ENCODE measurements at regions not wholly inside any gene's neighbourhood (a gene's known extent, or its start where the extent isn't known, plus 50 kb on each side); places are given as distances from the start of the nearest gene placed in this dataset.

GRCh38 chr5:58239045-58239444, 220.8 kb downstream of the PLK2 start:
- TF ChIP-seq GATA3 (IDR thresholded peaks at IDR 0.05; ENCODE audit: low read depth, low read length) (no peak), GATA2 (IDR thresholded peaks at IDR 0.05; ENCODE audit: low read depth, low read length) (no peak)

GRCh38 chr5:58236498-58236897, 223.4 kb downstream of the PLK2 start:
- TF ChIP-seq GATA2 (IDR thresholded peaks at IDR 0.05; ENCODE audit: low read depth, low read length) (no peak), GATA3 (IDR thresholded peaks at IDR 0.05; ENCODE audit: low read depth, low read length) (no peak)

- TF ChIP-seq GATA3 (IDR thresholded peaks at IDR 0.05; ENCODE audit: low read depth, low read length): no peak
- TF ChIP-seq GATA2 (IDR thresholded peaks at IDR 0.05; ENCODE audit: low read depth, low read length): no peak
Measured at GRCh38 chr5:58235299-58235698, 224.6 kb downstream of the PLK2 start.

GRCh38 chr5:58232130-58232529, 227.8 kb downstream of the PLK2 start:
- TF ChIP-seq GATA2 (IDR thresholded peaks at IDR 0.05; ENCODE audit: low read depth, low read length) (no peak), GATA3 (IDR thresholded peaks at IDR 0.05; ENCODE audit: low read depth, low read length) (no peak)

GRCh38 chr5:58231041-58231440, 228.8 kb downstream of the PLK2 start:
- TF ChIP-seq GATA3 (IDR thresholded peaks at IDR 0.05; ENCODE audit: low read depth, low read length): no peak
- no peak for TF ChIP-seq GATA2 (IDR thresholded peaks at IDR 0.05; ENCODE audit: low read depth, low read length)

- no peak for TF ChIP-seq GATA2 (IDR thresholded peaks at IDR 0.05; ENCODE audit: low read depth, low read length)
- TF ChIP-seq GATA3 (IDR thresholded peaks at IDR 0.05; ENCODE audit: low read depth, low read length): no peak
Measured at GRCh38 chr5:58228896-58229295, 231.0 kb downstream of the PLK2 start.

GRCh38 chr5:58227858-58228257, 232.0 kb downstream of the PLK2 start:
- TF ChIP-seq GATA3 (IDR thresholded peaks at IDR 0.05; ENCODE audit: low read depth, low read length) (no peak), GATA2 (IDR thresholded peaks at IDR 0.05; ENCODE audit: low read depth, low read length) (no peak)

GRCh38 chr5:58224661-58225060, 235.2 kb downstream of the PLK2 start:
- TF ChIP-seq GATA3 (IDR thresholded peaks at IDR 0.05; ENCODE audit: low read depth, low read length): no peak

- TF ChIP-seq GATA3 (IDR thresholded peaks at IDR 0.05; ENCODE audit: low read depth, low read length) (no peak), GATA2 (IDR thresholded peaks at IDR 0.05; ENCODE audit: low read depth, low read length) (no peak)
Measured at GRCh38 chr5:58224221-58224620, 235.7 kb downstream of the PLK2 start.

- TF ChIP-seq GATA2 (IDR thresholded peaks at IDR 0.05; ENCODE audit: low read depth, low read length) (no peak), GATA3 (IDR thresholded peaks at IDR 0.05; ENCODE audit: low read depth, low read length) (no peak)
Measured at GRCh38 chr5:58215364-58215763, 244.5 kb downstream of the PLK2 start.

- TF ChIP-seq GATA2 (IDR thresholded peaks at IDR 0.05; ENCODE audit: low read depth, low read length) (no peak), GATA3 (IDR thresholded peaks at IDR 0.05; ENCODE audit: low read depth, low read length) (no peak)
Measured at GRCh38 chr5:58211441-58211840, 248.4 kb downstream of the PLK2 start.

- TF ChIP-seq GATA3 (IDR thresholded peaks at IDR 0.05; ENCODE audit: low read depth, low read length): no peak
Measured at GRCh38 chr5:58208674-58209073, 251.2 kb downstream of the PLK2 start.

GRCh38 chr5:58207076-58207475, 252.8 kb downstream of the PLK2 start:
- TF ChIP-seq GATA2 (IDR thresholded peaks at IDR 0.05; ENCODE audit: low read depth, low read length) (no peak), GATA3 (IDR thresholded peaks at IDR 0.05; ENCODE audit: low read depth, low read length) (no peak)

GRCh38 chr5:58204966-58205365, 254.9 kb downstream of the PLK2 start:
- no peak for TF ChIP-seq GATA2 (IDR thresholded peaks at IDR 0.05; ENCODE audit: low read depth, low read length)
- no peak for TF ChIP-seq GATA3 (IDR thresholded peaks at IDR 0.05; ENCODE audit: low read depth, low read length)

GRCh38 chr5:58202941-58203444, 256.9 kb downstream of the PLK2 start:
- TF ChIP-seq GATA2 (IDR thresholded peaks at IDR 0.05; ENCODE audit: low read depth, low read length): no peak
- no peak for TF ChIP-seq GATA3 (IDR thresholded peaks at IDR 0.05; ENCODE audit: low read depth, low read length)

GRCh38 chr5:58201922-58202648, 257.8 kb downstream of the PLK2 start:
- TF ChIP-seq GATA3 (IDR thresholded peaks at IDR 0.05; ENCODE audit: low read depth, low read length) (no peak), GATA2 (IDR thresholded peaks at IDR 0.05; ENCODE audit: low read depth, low read length) (no peak)
